ENCODE measurements at regions not wholly inside any gene's neighbourhood (a gene's known extent, or its start where the extent isn't known, plus 50 kb on each side); places are given as distances from the start of the nearest gene placed in this dataset.

DNA sequence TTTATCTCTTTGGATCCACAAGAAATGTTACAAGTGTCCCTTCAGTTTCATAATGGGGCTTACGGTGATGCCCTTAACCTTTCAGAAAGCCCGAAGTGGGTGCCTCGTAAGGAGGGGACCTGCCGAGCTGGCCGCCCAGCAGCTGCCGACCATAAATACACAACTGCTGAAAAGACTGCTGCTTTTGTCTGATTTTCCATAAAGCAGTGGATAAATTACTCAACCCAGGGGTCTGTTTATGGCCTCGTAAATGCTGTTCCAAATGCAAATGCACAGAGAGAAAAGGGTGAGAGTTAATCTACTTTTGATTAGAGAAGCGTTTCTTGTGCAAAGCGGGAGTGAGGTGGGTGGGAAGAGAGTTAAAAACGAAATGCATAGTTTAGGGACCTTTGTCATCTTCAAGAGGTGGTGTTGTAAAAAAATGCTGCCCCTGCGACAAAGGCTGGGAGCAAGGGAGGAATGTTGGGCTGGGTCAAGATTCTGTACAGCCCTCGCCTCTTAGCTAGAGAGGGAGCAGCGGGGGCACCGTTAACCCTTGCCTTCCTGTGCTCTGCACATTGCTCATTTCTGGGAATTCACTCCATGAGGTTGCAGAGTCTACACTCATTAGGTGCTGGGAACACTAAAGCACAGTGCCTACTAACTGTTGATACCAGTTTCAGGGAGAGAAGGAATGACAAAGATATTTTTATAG is 112.0 kb upstream of the MTHFD1L start:
- H3K4me2 ChIP-seq (ENCODE audit: low read depth, low read length), result no peak overlapping the region
- H2AFZ ChIP-seq (ENCODE audit: low read length), result no peak overlapping the region
- peaks cover 5 to 29% of the 10 kb centered on the region in 2 experiments for H3K27me3 ChIP-seq (ENCODE audit: control insufficient read depth in 1 of 2, insufficient read depth in 2 of 2, low read length in 2 of 2)
- H3K9ac ChIP-seq (ENCODE audit: insufficient read depth, low read depth, low read length), result no peak overlapping the region
- H3K4me3 ChIP-seq (replicated peaks in 1 of 3; ENCODE audit: insufficient read depth in 1 of 3, low read depth in 2 of 3, low read length in 3 of 3), result no peak overlapping the region
- H3K36me3 ChIP-seq (replicated peaks in 1 of 2; ENCODE audit: control insufficient read depth in 1 of 2, insufficient read depth in 2 of 2, low read length in 2 of 2), result no peaks in the 10 kb centered on the region
- no peaks in the 10 kb centered on the region for H4K20me1 ChIP-seq (ENCODE audit: insufficient read depth, low read length)
- TF ChIP-seq ZNF468 (CRISPR knock-in tag; IDR thresholded peaks at IDR 0.05) (no peak), DNMT1 (CRISPR knock-in tag; IDR thresholded peaks at IDR 0.05) (no peak)
- TF ChIP-seq, protein P1, sequence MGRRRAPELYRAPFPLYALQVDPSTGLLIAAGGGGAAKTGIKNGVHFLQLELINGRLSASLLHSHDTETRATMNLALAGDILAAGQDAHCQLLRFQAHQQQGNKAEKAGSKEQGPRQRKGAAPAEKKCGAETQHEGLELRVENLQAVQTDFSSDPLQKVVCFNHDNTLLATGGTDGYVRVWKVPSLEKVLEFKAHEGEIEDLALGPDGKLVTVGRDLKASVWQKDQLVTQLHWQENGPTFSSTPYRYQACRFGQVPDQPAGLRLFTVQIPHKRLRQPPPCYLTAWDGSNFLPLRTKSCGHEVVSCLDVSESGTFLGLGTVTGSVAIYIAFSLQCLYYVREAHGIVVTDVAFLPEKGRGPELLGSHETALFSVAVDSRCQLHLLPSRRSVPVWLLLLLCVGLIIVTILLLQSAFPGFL (CRISPR knock-in tag; IDR thresholded peaks at IDR 0.05), result no peak
- TF ChIP-seq, protein P2, sequence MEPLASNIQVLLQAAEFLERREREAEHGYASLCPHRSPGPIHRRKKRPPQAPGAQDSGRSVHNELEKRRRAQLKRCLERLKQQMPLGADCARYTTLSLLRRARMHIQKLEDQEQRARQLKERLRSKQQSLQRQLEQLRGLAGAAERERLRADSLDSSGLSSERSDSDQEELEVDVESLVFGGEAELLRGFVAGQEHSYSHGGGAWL (CRISPR knock-in tag; IDR thresholded peaks at IDR 0.05), result no peak
- TF ChIP-seq, protein P3, sequence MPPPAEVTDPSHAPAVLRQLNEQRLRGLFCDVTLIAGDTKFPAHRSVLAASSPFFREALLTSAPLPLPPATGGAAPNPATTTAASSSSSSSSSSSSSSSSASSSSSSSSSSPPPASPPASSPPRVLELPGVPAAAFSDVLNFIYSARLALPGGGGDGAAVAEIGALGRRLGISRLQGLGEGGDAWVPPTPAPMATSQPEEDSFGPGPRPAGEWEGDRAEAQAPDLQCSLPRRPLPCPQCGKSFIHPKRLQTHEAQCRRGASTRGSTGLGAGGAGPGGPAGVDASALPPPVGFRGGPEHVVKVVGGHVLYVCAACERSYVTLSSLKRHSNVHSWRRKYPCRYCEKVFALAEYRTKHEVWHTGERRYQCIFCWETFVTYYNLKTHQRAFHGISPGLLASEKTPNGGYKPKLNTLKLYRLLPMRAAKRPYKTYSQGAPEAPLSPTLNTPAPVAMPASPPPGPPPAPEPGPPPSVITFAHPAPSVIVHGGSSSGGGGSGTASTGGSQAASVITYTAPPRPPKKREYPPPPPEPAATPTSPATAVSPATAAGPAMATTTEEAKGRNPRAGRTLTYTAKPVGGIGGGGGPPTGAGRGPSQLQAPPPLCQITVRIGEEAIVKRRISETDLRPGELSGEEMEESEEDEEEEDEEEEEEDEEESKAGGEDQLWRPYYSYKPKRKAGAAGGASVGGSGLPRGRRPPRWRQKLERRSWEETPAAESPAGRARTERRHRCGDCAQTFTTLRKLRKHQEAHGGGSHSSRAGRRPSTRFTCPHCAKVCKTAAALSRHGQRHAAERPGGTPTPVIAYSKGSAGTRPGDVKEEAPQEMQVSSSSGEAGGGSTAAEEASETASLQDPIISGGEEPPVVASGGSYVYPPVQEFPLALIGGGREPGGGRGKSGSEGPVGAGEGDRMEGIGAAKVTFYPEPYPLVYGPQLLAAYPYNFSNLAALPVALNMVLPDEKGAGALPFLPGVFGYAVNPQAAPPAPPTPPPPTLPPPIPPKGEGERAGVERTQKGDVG (CRISPR knock-in tag; IDR thresholded peaks at IDR 0.05; ENCODE audit: borderline replicate concordance), result no peak
- ATAC-seq (no peak), FAIRE-seq (no peak), DNase-seq (ENCODE audit: low spot score) (no peak)
- ChIA-PET CTCF (ENCODE audit: low intra/inter-chr PET ratio, low total read pairs) (no interaction called here), POLR2A (no interaction called here)
- H3K79me2 ChIP-seq (ENCODE audit: insufficient read depth, low read length), result no peaks in the 10 kb centered on the region
- 3% methylated on average over 14 of the region's 14 CpGs for WGBS (ENCODE audit: low lambda C conversion rate)
- in situ Hi-C loops (cut with HindIII; ENCODE audit: extremely low pct_ligation_motif_present, low pct_unique_long_range_greater_than_20kb), result no loop called here
- intact Hi-C loops (cut with micrococcal nuclease; ENCODE audit: unreplicated experiment), result no loop called here
- H3K27ac ChIP-seq (ENCODE audit: extremely low read length, insufficient read depth, low read length), result no peak overlapping the region
- H3K9me3 ChIP-seq (ENCODE audit: low read length), result no peaks in the 10 kb centered on the region
- no peaks in the 10 kb centered on the region for H3K4me1 ChIP-seq (ENCODE audit: insufficient read depth, low read length)
- BruUV-seq (replicated peaks), result no TSS peak

All from HepG2 (cell line).